A673 (cell line): ENCODE measurements at regions not wholly inside any gene's neighbourhood (a gene's known extent, or its start where the extent isn't known, plus 50 kb on each side); places are given as distances from the start of the nearest gene placed in this dataset.

Experiments
- EZH2 ChIP-seq: fragments of 200-600 bp; sonication (generic); IDR thresholded peaks from 2 replicates; pipeline ENCODE4 v1.6.1; 2017; ENCODE audit warnings: borderline replicate concordance, low read depth, mild to moderate bottlenecking, mixed read lengths, antibody characterized with exemption, low read length; ENCODE audit not compliant: poor library complexity, severe bottlenecking
- TF ChIP-seq, protein P1 (sequence below): fragments of 300-800, 200-600 bp; sonication (generic); conservative IDR thresholded peaks from 2 replicates; pipeline ENCODE4 v1.5.1; 2017; ENCODE audit warnings: low read depth, mild to moderate bottlenecking, antibody characterized with exemption, low read length, moderate library complexity, mixed read lengths

DNA sequence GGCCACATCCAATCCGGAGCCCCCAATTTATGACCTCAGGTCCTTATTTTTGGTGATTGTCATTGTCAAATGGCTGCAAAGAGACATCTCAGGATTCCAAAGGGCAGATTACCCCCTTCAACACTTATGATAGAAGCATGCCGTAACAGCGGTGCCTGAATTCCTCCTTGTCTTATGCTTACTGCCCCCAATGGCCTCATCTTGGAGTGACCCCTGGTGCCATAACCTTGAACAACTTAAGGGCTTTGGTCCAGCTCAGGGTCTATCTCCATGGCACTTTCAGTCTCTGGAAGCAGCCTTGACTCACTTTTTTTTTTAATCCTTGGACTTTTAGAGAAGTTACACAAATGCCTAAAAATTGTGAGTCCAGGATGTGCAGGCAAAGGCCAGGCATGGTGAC, 171.6 kb upstream of the ZNF507 start:
- no peak for TF ChIP-seq EZH2
- TF ChIP-seq, protein P1, sequence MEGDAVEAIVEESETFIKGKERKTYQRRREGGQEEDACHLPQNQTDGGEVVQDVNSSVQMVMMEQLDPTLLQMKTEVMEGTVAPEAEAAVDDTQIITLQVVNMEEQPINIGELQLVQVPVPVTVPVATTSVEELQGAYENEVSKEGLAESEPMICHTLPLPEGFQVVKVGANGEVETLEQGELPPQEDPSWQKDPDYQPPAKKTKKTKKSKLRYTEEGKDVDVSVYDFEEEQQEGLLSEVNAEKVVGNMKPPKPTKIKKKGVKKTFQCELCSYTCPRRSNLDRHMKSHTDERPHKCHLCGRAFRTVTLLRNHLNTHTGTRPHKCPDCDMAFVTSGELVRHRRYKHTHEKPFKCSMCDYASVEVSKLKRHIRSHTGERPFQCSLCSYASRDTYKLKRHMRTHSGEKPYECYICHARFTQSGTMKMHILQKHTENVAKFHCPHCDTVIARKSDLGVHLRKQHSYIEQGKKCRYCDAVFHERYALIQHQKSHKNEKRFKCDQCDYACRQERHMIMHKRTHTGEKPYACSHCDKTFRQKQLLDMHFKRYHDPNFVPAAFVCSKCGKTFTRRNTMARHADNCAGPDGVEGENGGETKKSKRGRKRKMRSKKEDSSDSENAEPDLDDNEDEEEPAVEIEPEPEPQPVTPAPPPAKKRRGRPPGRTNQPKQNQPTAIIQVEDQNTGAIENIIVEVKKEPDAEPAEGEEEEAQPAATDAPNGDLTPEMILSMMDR = no peak
